Islet precursor cell (in vitro differentiated cells): ENCODE measurements at regions not wholly inside any gene's neighbourhood (a gene's known extent, or its start where the extent isn't known, plus 50 kb on each side); places are given as distances from the start of the nearest gene placed in this dataset.

ENCODE experiments used
- DNase-seq: peaks from one replicate; pipeline ENCODE4 v3.0.0-alpha.2; 2018

GRCh38 chr2:148567716-148568115 is 76.8 kb upstream of the EPC2 start:
- DNase-seq = peak; percentile 1

GRCh38 chr2:148568597-148568996 is 76.0 kb upstream of the EPC2 start:
- peak; percentile 35 for DNase-seq

DNA sequence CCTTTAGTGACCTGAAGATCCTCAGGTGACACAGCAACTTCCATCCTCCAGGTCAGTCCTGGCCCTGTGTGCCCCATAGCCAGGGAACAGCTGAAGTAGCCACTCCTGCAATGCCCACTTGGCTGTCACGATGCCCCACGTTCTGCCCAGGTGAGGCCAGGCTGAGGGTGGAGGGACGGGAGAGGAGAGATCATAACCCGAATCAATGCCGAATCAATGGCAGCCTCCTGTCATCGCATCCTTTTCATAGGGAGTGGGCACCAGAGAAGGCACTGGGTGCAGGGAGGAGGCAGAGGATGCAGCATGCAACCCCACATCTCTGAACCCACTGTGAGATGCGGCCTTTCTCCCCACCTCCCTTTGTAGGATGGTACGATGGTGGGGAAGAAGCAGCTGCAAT is 75.3 kb upstream of the EPC2 start:
- peak; percentile 32 for DNase-seq

DNA sequence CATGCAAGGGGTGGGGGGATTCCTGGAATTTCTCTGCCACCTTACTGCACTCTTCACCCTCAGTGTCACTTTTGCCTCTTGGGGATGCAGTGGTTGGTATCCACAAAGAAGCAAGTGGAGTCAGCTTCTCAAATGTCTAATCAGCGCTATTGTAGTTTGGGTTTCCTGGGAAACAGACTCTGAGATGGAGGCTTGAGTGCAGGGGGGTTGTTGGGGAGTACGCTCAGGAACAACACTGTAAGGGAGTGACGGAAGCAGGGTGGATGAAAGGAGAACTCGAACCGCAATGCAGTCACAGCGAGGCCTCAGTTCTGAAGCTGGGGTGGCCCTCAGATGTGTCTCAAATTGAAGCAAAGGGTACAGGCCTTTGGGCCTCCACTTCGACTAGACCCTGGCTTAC is 73.6 kb upstream of the EPC2 start:
- DNase-seq = no peak

- no peak for DNase-seq
These were observed 66.6 kb upstream of the EPC2 start for GRCh38 chr2:148577845-148578492.

- DNase-seq = no peak
These were observed 66.1 kb upstream of the EPC2 start for GRCh38 chr2:148578493-148578884.

- DNase-seq = no peak
These were observed 61.7 kb upstream of the EPC2 start for GRCh38 chr2:148582679-148583511.

DNA sequence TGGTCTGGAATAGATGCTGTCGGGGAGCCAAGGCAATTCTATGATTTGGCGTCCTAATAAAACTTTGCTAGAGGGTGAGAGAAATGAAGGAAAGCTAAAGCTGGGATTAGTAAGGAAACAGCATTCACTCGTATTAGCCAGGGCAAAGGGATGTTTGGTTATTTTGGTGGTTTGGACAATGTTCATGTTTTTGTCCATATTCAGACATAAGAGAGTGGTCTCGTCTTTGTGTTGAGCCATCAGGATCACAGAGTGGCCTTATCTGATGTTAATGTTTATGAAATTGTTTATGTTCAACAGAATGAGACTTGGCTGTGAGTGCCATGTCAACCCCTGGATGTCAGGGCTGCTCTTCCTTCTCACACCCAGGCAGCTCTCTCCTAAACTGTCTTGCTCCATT is 58.9 kb upstream of the EPC2 start:
- DNase-seq = no peak

DNA sequence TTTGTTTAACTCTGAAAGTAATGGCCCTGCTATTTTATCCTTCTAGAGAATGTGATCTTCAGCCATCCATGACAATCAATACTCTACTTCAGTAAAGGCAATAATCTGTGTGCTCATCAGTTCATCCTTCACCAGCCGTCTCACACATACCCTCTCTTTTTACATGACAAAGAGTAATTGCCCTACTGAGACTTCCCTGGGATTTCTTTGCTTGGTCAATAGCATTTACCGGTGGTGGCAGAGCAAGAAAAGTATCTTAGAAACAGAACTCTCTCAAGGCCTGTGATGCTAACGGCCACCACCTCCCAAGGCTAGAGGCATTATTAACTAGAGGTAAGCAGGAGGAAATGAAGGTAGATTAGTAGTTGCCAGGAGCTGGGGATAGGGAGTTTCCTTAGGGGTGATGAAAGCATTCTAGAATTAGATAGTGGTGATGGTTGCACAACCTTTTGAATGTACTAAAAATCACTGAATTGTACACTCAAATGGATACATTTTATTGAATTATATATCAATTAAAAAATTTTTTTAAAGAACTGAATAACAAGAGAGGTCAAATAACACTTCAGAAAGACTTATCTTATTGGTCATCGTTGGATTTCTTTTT is 57.9 kb upstream of the EPC2 start:
- no peak for DNase-seq

GRCh38 chr2:148590612-148591011 is 53.9 kb upstream of the EPC2 start:
- DNase-seq = no peak

DNA sequence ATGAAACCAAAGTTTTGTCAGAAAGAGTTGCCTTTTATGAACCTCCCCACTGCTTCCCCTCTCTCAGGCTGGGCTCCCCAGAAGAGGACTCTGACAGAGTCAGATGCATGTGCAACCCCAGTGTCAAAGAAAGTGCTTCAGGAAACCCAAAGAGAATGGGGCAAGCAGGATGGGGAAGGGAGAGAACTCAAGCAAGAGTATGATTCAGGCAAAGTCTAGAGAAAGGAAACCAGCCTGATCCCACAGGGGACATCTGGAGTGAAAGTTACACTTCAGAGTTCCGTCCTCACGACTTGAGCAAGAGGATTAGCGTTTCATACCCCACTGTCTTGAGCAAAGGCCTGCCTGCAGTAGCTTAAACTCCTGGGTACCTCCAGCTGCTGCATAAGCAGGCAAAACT is 51.8 kb upstream of the EPC2 start:
- DNase-seq = no peak

DNA sequence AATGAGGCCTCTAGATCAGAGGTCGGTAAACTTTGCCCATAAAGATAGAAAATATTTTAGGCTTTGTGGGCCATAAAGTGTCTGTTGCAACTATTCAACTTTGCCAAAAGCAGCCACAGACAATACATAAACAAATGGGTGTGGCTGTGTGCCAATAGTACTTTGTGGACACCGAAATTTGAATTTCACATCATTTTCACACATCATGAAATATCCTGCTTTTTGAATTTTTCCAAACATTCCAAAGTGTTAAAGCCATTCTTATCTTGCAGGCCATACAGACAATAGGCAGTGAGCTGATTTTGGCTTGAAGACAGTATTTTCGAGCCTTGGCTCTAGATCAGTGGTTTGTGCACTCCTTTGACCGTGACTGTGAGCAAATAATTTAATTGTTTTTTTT is 51.1 kb upstream of the EPC2 start:
- no peak for DNase-seq

DNA sequence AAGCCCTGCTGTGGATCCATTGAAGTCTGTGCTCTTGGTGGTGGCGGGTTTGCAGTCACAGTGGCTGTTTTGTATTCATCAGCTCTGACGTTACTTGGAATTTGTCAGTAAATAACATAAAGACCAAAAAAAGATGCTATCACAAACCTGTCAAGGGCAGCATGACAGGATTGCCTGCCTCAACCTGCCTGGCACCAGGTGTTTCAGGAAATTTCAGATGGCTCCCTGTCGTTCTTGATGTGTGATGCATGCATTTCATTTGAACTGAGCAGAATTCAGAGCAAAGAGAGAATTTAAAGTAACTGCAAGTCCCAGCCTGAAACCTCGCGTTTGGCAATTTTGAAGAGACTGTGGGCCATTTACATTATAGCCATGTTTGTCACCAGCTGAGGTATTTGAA is 50.3 kb upstream of the EPC2 start:
- DNase-seq = no peak
